CD4-positive, alpha-beta T cell (primary cell): ENCODE measurements at regions not wholly inside any gene's neighbourhood (a gene's known extent, or its start where the extent isn't known, plus 50 kb on each side); places are given as distances from the start of the nearest gene placed in this dataset.

Experiments
- ATAC-seq: fragments of 200-7000 bp; cut with Tn5 transposase; one replicate; pipeline ENCODE4 v1.10.0; 2022; ENCODE audit warnings: mild to moderate bottlenecking; ENCODE audit not compliant: poor library complexity
- CTCF ChIA-PET: fragments of 350-600 bp; sonication (Branson Sonifier 250); formaldehyde crosslinking; loops from one replicate; lab custom pipeline; 2021; ENCODE audit warnings: antibody characterized with exemption, inconsistent platforms; lab: Charles Lee
- POLR2A ChIA-PET: fragments of 350-600 bp; sonication (Branson Sonifier 250); formaldehyde crosslinking; loops from one replicate; lab custom pipeline; 2021; ENCODE audit warnings: antibody characterized with exemption, inconsistent platforms; lab: Charles Lee
- DNase-seq, 14 experiments: peaks; one replicate each; pipeline ENCODE4 v3.0.0-alpha.2; 2013 to 2020; ENCODE audit warnings: mixed read lengths in 2 of 14
- H3K27ac ChIP-seq, 2 donors: one replicate each; pipeline versions ENCODE4 v1.5.1 to v1.7.0; 2013; ENCODE audit warnings: low read length in 2 of 2, low read depth in 1 of 2, mild to moderate bottlenecking in 1 of 2
- H3K27me3 ChIP-seq, 2 experiments: 1 replicate in 1 of 2; 2 replicates in 1 of 2; pipeline versions ENCODE4 v1.6.1 to v1.7.0; 2013; ENCODE audit warnings: low read length in 2 of 2, control low read depth in 1 of 2, mild to moderate bottlenecking in 1 of 2, moderate library complexity in 1 of 2; ENCODE audit not compliant: insufficient read depth in 2 of 2, control insufficient read depth in 1 of 2
- H3K36me3 ChIP-seq: one replicate; pipeline ENCODE4 v1.6.1; 2013; ENCODE audit warnings: low read length, control low read depth; ENCODE audit not compliant: insufficient read depth
- H3K4me1 ChIP-seq: one replicate; pipeline ENCODE4 v1.6.1; 2013; ENCODE audit warnings: low read length, control low read depth; ENCODE audit not compliant: insufficient read depth
- H3K4me3 ChIP-seq: one replicate; pipeline ENCODE4 v1.5.1; 2013; ENCODE audit warnings: mild to moderate bottlenecking, low read length, moderate library complexity
- H3K9me3 ChIP-seq, 2 experiments: 1 replicate in 1 of 2; 2 replicates in 1 of 2; pipeline versions ENCODE4 v1.6.1 to v1.7.0; 2013; ENCODE audit warnings: low read length in 2 of 2, mild to moderate bottlenecking in 2 of 2, control low read depth in 1 of 2, moderate library complexity in 1 of 2; ENCODE audit not compliant: control insufficient read depth in 1 of 2, insufficient read depth in 1 of 2
- H3K27ac Mint-ChIP-seq: one replicate; pipeline ENCODE4 v1.8.0; 2020; ENCODE audit warnings: mixed read lengths
- H3K27me3 Mint-ChIP-seq: one replicate; pipeline ENCODE4 v1.8.0; 2021; ENCODE audit warnings: mixed read lengths
- H3K36me3 Mint-ChIP-seq: one replicate; pipeline ENCODE4 v1.8.0; 2021; ENCODE audit warnings: low read depth, mixed read lengths
- H3K4me1 Mint-ChIP-seq: one replicate; pipeline ENCODE4 v1.8.0; 2021; ENCODE audit warnings: low read depth, mixed read lengths
- H3K4me3 Mint-ChIP-seq: one replicate; pipeline ENCODE4 v1.8.0; 2020; ENCODE audit warnings: mild to moderate bottlenecking, mixed read lengths
- H3K9me3 Mint-ChIP-seq: one replicate; pipeline ENCODE4 v1.8.0; 2020; ENCODE audit warnings: mixed read lengths
- CTCF ChIP-seq: fragments of 200-600 bp; IDR thresholded peaks from one replicate; pipeline ENCODE4 v1.8.0; 2022; ENCODE audit warnings: antibody characterized with exemption, mild to moderate bottlenecking
- intact Hi-C, 2 experiments: fragments of 100-400 bp; cut with DNase I in 1 of 2; cut with micrococcal nuclease in 1 of 2; formaldehyde crosslinking; loops; one replicate each; pipeline versions ENCODE4 v1.15.1 to v1.9.0; 2023 to 2025; cut with DNase I, micrococcal nuclease

- intact Hi-C loops, result no loop called here
- Histone ChIP-seq H3K4me3 (no peak overlapping the region), H3K27ac (no peak overlapping the region), H3K36me3 (no peaks in the 10 kb centered on the region), H3K4me1 (no peaks in the 10 kb centered on the region), H3K9me3 (no peaks in the 10 kb centered on the region), H3K27me3 (no peaks in the 10 kb centered on the region)
- no peak overlapping the region for H3K4me3 Mint-ChIP-seq
- no peak for TF ChIP-seq CTCF
- H3K27me3 Mint-ChIP-seq, result peaks cover 19% of the 10 kb centered on the region
- ATAC-seq (no peak), DNase-seq (no peak)
- POLR2A ChIA-PET, result no interaction called here
- no peaks in the 10 kb centered on the region for H3K36me3 Mint-ChIP-seq
- no peaks in the 10 kb centered on the region for H3K4me1 Mint-ChIP-seq
- no peaks in the 10 kb centered on the region for H3K9me3 Mint-ChIP-seq
- H3K27ac Mint-ChIP-seq, result no peak overlapping the region
- CTCF ChIA-PET, result no interaction called here
Measured at GRCh38 chr3:110928016-110928662, 143.5 kb upstream of the NECTIN3 start.

GRCh38 chr3:110929816-110930215 is 141.8 kb upstream of the NECTIN3 start:
- no peaks in the 10 kb centered on the region for H3K4me1 Mint-ChIP-seq
- no peak for TF ChIP-seq CTCF
- peaks cover 19% of the 10 kb centered on the region for H3K27me3 Mint-ChIP-seq

GRCh38 chr3:110932567-110932966 is 139.0 kb upstream of the NECTIN3 start:
- ChIA-PET POLR2A (no interaction called here), CTCF (no interaction called here)
- Histone ChIP-seq H3K9me3 (no peaks in the 10 kb centered on the region), H3K4me1 (no peaks in the 10 kb centered on the region), H3K27ac (no peak overlapping the region), H3K4me3 (no peak overlapping the region), H3K27me3 (no peaks in the 10 kb centered on the region), H3K36me3 (no peaks in the 10 kb centered on the region)
- no peak overlapping the region for H3K4me3 Mint-ChIP-seq
- TF ChIP-seq CTCF, result no peak
- H3K4me1 Mint-ChIP-seq, result no peaks in the 10 kb centered on the region
- peaks cover 14% of the 10 kb centered on the region for H3K27me3 Mint-ChIP-seq
- no peaks in the 10 kb centered on the region for H3K36me3 Mint-ChIP-seq
- ATAC-seq, result no peak
- no peak overlapping the region for H3K27ac Mint-ChIP-seq
- no peaks in the 10 kb centered on the region for H3K9me3 Mint-ChIP-seq
- intact Hi-C loops, result no loop called here
- DNase-seq, result no peak

More at GRCh38 chr3:110929816-110930215, 141.8 kb upstream of the NECTIN3 start:
- Mint-ChIP-seq H3K4me3 (no peak overlapping the region), H3K36me3 (no peaks in the 10 kb centered on the region), H3K9me3 (no peaks in the 10 kb centered on the region), H3K27ac (no peak overlapping the region)
- Histone ChIP-seq H3K9me3 (no peaks in the 10 kb centered on the region), H3K4me1 (no peaks in the 10 kb centered on the region), H3K27ac (no peak overlapping the region), H3K4me3 (no peak overlapping the region), H3K36me3 (no peaks in the 10 kb centered on the region), H3K27me3 (no peaks in the 10 kb centered on the region)
- ChIA-PET POLR2A (no interaction called here), CTCF (no interaction called here)
- DNase-seq (no peak), ATAC-seq (no peak)
- intact Hi-C loops, result no loop called here
